ENCODE measurements at regions not wholly inside any gene's neighbourhood (a gene's known extent, or its start where the extent isn't known, plus 50 kb on each side); places are given as distances from the start of the nearest gene placed in this dataset.

DNA sequence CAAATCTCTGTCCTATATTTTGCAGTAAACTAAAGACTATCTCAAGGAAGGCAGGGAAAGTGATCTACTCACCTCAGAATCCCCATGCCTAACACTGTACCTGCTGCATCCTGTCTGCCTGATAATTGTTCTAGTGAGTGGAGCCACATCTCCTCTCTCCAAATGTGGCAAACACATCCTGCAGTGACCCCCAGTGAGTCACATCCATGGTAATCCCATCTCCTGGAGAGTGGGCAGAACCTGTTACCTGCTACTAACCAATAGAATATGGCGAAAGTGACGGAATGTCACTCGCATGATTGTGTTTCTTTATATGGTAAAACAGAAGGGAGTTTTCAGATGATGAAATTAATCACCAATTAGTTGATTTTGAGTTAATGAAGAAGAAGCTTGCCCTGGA lies 353.8 kb upstream of the DLGAP1 start:
- TF ChIP-seq, protein P1, sequence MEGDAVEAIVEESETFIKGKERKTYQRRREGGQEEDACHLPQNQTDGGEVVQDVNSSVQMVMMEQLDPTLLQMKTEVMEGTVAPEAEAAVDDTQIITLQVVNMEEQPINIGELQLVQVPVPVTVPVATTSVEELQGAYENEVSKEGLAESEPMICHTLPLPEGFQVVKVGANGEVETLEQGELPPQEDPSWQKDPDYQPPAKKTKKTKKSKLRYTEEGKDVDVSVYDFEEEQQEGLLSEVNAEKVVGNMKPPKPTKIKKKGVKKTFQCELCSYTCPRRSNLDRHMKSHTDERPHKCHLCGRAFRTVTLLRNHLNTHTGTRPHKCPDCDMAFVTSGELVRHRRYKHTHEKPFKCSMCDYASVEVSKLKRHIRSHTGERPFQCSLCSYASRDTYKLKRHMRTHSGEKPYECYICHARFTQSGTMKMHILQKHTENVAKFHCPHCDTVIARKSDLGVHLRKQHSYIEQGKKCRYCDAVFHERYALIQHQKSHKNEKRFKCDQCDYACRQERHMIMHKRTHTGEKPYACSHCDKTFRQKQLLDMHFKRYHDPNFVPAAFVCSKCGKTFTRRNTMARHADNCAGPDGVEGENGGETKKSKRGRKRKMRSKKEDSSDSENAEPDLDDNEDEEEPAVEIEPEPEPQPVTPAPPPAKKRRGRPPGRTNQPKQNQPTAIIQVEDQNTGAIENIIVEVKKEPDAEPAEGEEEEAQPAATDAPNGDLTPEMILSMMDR (IDR thresholded peaks at IDR 0.05), result no peak
- no peak for TF ChIP-seq EZH2 (IDR thresholded peaks at IDR 0.05; ENCODE audit: borderline replicate concordance, insufficient read depth, low read depth, low read length, poor library complexity, severe bottlenecking)

All from B cell (primary cell).